ENCODE measurements at regions not wholly inside any gene's neighbourhood (a gene's known extent, or its start where the extent isn't known, plus 50 kb on each side); places are given as distances from the start of the nearest gene placed in this dataset.

DNA sequence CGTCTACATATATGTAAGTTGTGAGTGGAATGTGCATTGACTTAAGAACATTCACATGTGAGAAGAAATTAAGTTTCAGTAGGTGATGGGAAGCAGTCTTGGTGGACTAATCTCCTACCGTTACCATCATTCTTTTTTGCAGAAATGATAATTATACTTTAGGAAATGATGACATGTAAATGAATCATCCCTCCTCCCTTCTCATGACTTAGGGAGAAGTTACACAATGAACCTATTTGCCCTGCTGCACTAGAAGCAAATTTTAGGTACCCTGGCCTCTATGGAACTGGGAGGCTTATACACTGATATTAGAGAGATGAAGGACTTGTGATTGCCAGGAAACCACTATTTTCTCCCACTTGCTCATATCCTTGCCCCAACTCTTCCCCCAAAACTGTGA lies 214.2 kb downstream of the CALCRL start:
- no peak for TF ChIP-seq EZH2 (IDR thresholded peaks at IDR 0.05; ENCODE audit: low read length)
- TF ChIP-seq, protein P1, sequence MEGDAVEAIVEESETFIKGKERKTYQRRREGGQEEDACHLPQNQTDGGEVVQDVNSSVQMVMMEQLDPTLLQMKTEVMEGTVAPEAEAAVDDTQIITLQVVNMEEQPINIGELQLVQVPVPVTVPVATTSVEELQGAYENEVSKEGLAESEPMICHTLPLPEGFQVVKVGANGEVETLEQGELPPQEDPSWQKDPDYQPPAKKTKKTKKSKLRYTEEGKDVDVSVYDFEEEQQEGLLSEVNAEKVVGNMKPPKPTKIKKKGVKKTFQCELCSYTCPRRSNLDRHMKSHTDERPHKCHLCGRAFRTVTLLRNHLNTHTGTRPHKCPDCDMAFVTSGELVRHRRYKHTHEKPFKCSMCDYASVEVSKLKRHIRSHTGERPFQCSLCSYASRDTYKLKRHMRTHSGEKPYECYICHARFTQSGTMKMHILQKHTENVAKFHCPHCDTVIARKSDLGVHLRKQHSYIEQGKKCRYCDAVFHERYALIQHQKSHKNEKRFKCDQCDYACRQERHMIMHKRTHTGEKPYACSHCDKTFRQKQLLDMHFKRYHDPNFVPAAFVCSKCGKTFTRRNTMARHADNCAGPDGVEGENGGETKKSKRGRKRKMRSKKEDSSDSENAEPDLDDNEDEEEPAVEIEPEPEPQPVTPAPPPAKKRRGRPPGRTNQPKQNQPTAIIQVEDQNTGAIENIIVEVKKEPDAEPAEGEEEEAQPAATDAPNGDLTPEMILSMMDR (optimal IDR thresholded peaks at IDR 0.05 in 1 of 3, IDR thresholded peaks at IDR 0.05 in 1 of 3, conservative IDR thresholded peaks at IDR 0.05 in 1 of 3; ENCODE audit: extremely low read depth in 1 of 3, insufficient read depth in 2 of 3, low read length in 3 of 3), result no peak

Measured in keratinocyte (primary cell).